NCI-H187 treated with DMSO at 0.1 percent for 48 hours (cell line): ENCODE measurements at regions not wholly inside any gene's neighbourhood (a gene's known extent, or its start where the extent isn't known, plus 50 kb on each side); places are given as distances from the start of the nearest gene placed in this dataset.

Experiments
- DNase-seq: peaks from one replicate; lab custom pipeline; 2025; lab: John Stamatoyannopoulos, UW

DNA sequence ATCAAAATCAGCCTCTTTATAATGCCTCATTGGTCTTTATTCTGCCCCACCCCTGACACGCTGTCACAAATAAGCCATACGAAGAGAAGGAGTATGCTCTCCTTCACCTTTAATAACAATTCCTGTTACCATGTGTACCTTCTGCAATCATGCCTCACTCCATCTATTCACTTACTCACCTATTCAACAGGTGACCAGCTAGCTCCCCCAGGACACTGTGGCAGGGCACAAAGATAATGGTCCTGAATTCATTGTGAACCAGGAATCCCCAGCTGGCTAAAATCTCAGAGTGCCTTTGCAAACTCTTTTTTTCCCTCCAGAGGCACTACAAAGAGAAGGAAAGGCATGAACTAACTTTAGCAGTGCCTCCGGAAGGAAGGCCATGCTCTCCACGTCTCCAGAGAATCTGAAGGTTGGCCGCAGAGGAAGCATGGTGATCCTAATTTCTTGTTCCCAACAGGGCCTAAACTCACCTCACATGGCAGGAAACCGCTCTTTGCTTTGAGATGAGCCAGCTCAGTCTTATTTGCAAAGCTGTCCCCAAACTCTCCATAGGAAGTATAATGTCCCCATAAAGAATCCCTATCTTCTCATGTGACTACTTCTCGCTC lies 590.3 kb downstream of the BUD13 start:
- DNase-seq = no peak

DNA sequence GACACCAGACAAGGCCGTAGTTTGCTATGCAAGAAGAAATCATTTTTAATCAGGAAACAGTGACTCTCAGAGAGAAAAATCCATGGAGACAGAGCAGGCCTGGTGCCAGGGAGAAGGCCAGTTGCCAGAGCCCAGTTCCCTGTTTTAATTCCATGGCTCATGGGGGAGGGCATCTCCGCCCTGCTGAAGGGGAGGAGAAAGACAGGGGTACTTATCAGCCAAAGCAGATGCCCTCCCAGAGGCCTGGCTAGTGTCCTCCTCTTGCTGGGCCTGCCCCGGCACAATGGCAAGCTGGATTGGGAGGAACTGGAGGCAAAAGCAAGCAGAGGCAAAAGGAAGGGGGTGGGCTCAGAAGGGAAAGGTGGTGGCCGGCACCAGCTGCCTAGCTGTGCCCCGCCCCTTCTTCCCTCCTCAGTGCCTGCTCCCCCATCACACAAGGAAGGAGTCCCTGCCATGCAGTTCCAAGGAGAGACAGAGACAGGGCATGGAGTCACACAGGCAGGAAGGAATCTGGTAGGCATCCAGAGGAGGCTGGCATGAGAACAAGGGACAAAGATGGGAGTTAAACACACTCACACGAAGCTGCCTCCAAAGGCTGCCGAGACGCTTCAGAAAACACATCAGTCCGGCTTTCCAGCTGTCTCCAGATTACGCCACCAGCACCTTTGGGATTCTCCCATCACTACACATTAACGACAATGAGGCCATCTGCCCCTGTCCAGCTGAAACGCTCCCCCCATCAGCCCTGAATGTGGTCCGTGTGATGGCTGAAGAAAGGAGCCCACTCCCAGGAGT lies 591.8 kb downstream of the BUD13 start:
- no peak for DNase-seq

DNA sequence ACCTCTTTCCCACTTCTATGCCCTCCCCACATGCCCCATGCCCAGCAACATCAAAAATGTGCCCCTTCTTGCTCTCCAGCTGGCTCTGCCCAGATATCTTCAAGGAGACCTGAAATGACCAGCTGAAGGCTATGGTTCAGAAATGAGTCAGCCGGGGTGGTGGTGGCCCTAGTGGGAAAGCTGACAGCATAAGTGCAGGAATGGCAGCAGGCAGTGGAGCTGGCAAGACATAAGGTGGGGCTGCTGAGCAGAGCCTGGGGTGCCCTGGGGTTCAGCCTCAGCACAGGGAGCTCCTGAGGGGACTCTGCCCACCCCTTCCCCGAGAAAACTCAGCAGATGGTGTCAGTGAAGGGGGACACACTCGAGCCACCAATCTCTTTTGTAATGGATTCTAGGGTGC lies 593.4 kb downstream of the BUD13 start:
- no peak for DNase-seq

DNA sequence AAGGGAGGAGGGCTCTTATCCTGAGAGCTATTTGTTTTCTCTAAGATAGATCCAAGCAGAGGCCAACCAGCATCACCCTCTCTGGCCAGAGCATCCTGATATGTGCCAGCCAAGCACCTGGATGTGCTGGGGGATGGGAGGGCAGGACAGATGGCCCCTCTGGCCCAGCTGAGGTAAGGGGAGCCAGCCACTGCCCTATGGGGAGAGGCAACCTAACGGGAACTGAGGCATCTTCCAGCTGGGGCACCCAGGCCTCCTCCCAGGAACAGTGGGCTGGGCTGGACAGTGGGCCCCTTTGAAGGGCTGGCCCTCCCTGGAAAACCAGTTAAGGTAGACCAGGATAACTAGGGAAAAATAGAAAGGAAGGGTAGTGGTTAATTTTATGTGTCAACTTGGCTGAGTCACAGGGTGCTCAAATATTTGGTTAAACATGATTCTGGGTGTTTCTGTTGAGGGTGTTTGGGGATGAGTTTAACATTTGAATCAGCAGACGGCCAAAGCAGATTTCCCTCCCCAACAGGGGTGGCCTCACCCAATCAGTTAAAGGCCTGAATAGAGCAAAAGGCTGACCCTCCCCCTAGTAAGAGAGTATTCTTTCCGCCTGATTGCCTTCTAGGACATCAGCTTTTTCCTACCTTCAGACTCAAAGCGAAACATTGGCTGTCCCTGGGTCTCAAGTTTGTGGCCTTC lies 595.1 kb downstream of the BUD13 start:
- no peak for DNase-seq

DNA sequence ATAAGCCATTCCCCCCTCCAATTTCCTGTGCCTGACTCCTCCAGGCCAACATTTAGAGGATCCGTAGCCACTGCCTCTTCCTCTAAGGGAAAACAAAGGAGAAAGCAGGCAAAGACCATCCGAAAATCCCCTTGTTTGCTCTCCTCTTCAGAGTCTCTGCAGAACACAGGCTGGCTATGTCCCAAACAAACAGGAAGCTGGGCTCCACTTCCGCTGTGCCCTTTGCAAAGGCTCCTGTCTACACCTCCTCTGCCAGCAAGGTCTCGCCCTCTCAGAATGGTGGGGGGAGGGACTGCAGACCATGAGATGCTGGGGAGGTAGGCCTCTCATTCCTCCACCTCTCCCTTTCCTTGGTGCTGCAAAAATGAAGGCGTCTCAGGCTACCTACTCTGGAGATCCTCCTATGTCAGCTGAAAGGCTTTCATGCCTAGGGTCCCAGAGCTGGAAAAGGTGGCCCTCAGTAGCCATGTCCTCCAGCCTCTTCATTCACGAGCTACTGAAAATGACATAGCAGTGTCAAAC lies 596.2 kb downstream of the BUD13 start:
- no peak for DNase-seq

DNA sequence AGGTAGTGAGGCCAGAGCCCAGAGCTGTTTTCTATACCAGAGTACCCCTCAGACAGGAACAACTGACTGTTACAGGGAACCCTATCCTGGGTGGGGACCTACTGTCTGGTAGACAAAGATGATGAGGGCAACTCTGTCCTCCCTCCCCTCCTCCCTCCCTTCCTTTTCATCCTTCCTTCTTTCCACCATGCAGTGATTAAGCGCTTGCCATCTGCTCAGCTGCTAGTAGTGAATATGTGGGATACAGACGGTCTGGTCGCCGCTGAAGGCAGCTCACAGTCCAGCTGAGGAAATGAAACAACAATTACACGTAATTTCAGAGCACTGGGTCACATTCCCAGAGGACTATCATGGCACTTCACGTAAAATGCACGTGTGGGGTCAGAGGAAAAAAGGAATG lies 597.1 kb downstream of the BUD13 start:
- no peak for DNase-seq

DNA sequence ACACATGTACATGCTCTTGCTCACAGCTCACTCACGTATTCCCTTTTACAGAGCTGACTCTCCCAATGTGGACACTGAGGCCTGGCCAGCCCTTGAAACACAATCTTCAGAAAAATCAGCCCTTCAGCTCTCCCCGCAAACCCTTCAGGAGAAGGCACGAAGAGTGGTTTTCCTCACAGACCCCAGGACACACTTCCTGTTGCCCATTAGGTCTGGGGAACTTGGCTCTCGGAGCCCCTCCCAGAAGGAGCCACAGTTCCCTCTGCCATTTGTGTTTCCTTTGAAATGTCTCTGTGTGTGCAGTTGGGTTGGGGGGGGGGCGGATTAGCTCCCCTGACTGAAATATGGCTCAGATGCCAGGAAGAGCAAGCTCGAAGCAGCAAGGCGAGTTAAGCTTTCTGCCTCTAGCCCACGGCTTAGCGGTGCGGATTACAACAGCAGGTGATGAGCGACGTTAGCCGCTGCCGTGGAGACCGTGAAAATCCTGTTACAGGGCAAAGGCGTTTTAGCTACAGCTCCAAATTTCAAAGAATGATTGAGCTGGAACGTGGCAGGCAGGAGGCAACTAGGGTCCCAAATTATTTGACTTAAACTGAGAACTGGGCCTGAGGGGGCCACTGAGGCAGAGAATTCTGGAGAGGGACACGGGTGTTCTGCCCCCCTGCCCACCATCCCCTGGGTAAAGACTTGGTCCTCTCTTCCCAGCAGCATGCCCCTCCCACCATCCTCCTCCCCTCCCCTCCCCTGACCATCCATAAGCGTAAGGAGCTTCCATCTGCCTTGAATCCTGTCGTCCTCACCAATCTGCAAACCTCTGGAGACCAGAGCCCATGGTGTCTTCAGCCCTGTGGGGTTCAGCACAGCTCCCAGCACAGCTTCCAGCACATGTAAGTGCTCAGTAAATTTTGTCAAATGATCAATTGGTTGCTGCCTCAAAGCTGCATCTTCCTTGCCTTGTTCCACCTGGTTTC lies 598.6 kb downstream of the BUD13 start:
- no peak for DNase-seq

DNA sequence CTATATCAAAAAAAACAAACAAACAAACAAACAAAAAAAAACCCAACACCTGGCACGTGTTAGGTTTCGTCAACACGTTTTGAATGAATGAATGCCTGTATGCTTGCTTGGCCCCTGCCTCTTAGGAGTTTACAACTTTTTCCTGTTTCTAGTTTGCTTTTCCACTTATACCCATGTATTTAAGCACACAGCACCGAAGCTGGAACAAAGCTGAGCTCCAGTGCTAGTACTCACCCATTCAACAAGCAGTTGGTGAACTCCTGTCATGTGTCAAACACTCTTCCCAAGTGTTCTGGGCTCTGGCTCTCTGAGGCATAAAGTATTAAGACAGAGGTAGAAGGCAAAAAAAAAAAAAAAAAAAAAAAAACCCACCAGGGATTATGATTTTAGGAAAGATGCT lies 599.3 kb downstream of the BUD13 start:
- no peak for DNase-seq

DNA sequence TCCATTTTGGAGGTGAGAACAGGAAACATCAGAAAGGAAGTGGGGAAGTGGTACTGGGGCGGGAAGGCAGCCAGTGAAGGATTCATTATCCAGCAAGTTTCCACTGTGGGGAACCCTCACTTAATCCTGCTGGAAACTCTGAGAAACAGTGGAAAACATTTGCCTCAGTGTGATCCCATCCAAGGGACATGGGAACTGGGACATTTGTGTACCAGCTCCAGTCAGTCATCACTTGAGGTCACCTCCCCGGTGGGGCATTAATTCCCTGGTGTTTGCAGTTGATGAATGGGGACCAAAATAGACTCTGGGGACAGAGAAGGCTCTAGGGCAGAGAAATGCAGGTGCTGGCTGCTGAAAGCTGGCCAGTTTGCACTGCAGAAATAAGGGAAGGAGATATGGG lies 599.9 kb downstream of the BUD13 start:
- no peak for DNase-seq

DNA sequence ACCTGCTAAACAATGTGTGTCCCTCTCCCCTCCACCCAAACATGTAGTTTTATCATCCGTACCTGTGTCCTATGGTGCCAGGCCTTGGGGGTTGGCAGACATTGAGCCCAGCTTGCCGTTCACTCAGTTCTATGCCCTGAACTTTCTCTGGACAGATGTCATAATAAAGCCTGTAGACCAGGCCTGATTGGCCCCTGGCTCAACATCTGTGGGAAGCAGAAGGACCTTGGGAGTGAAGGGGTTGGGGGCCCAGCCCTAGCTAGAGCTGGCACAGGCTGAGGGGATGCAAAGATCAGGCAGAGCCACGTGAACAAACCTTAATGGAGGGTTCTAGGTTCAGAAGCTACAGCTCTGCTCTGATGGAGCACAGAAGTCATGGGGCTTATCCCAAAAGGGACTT lies 600.6 kb downstream of the BUD13 start:
- no peak for DNase-seq

DNA sequence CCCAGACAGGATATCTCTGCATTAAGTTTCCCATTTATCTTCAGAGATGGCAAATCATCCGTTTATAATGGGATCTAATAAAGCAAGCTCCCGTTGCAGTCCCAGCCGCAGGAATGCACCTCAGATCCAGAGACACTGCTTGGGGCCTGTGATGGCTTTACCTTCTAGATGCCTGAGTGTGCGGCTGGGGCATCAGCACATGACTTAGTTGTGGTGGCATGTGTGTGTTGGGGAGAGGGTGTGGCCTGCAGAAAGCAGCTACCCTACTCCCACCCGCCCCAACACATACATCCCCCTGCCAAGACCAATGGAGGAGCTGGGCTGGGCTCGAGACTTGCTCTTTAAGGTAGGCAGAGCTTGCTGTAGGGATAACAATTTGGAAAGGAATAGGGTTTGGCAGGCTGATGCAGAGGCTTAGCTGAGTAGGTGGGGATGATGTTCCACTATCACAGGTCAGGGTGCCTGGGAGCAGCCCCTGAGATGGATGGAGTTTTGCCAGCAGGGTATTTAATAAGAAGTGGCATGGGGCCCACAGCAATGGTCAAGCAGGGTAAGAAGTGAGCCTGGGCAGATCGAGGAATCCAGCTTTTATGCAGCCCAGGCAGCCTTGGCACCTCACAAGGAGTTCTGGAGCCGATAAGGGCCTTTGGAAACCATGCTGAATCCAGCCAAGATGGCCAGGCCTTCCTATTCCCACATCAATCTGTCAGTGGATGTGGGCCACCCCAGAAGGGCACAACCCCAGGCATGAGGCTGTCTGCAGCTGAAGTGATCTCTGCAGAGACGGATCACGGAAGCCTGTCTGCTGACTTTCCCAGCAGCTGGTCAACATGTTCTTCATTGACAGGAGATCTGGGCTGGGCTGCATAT lies 601.3 kb downstream of the BUD13 start:
- no peak for DNase-seq

DNA sequence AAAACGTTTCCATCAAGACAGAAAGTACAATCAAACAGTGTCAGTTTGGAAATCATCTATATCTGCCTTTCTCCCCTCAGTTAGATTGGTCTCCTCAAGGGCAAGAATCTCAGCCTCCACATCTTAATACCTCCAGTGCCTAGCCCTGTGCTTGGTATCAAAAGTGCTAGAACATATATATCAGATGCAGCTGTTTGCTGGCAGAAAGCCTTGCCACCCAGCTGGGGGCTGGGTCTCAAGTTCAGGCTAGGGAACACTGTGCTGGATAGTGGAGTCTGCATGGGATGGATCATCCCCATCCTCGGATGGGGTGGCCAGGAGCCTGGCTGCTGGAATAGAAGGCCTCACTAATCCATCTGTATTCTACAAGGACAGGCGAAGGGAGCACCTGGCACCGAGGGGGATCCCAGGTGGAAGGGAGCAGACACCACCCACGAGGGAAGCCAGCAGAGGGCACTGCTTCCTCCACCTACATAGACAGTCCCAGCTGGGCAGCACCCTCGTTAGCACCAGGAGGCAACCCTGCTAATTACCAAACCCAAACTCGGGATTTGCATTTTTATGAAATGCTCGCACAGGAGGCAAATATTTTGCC lies 602.2 kb downstream of the BUD13 start:
- no peak for DNase-seq

DNA sequence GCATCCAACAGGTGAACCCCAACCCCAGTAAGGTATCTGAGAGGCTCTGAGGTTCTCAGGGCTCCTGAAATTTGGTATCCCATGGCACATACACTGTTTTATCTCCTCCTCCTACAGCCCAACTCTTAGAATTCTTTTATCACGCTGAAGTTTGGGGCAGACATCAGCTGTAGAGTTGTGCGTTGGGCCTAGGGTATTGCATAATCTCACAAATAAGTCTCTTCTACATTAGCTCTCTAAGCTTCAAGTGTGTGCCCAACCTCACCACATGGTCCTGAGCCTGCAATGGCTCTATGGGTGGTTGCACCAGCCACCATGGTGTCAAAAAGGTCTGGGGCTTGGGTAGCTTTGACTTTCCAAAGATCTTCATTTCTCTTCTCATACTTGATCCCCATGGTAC lies 603.0 kb downstream of the BUD13 start:
- no peak for DNase-seq

DNA sequence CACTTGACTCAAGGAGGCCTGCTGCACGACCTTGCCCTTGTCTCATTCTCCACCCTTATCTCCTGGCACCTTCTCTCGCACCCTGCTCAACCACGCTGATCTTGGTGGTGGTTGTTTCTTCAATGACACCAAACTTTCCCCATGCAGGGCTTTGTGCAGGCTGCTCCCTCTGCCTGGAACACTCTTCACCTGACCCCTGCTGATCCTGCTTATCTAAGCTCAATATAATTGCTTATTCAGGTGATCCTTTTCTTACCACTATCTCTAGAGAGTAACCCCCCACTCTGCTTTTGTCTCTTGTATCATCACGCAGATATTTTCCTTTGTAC lies 604.4 kb downstream of the BUD13 start:
- no peak for DNase-seq

DNA sequence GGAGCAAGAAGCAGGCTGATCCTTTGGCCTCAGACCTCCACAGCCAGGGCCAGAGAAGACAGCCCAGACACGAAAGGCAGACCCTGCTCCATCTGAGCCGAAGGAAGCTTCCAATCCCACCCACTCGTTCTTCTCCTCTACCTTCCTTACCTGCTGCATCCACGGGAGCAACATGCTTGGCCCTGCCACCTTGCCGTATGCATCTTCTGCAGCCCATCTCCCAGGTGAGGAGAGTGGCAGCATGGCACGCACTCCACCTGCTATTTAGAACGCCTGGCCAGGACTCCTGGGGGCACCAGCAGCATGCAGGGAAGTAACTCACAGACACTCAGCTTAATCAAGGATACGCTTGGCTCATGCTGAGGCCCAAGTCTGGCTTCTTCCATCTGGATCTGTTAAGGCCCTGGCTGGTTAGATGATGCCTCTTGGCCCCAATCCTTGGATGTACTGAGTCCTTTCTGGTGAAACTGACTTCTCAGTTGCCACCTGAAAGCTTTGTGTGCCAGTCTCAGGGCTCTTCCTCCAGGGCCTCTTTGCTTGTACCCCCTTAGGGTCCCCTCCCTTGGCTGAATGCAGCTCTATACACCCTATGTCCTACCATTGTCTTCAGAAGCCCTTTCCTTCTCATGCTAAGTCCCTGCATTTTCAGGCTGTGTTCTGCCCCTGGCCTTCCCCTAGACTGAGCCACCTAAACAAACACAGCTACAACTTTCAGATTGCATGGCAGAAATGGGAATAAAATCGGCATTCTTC lies 604.9 kb downstream of the BUD13 start:
- no peak for DNase-seq

DNA sequence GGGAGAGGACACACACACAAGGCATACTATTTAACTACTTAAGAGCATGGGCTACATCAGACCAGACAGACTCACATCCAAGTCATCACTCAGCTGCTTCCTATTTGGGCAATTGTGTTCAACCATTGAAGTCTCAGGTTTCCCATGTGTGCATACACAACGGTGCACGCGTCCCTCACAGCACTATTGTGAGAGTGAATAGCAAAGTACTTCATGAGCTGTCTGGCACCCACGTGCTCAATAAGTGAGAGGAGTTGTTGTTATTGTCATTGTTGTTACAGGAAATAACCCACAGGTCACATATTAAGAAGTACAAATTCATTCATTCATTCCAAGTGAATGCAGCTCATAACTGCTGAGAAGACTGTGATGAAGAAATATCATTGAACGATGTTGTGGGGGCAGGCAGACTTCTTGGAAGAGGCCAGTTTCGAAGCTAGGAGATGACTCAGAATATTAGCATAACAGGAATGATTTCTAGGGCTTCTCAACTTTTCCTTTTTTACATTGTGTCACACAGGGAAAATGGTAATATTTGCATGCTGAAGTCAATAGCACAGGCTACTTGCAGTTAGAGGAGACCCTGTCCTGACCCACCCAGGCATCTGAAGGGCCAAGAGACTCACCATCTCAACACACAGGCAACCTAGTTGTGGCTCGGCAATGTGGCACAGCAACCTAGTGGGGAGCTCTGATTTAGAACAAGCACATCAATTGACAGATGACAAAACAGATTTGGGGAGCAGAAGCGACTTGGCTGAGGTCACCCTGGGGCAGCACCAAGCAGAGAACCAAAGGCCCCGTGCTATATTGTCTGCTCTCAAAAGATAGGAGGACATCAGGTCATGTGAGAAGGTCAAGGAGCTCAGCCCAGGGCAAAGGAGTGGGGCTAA lies 606.0 kb downstream of the BUD13 start:
- no peak for DNase-seq

DNA sequence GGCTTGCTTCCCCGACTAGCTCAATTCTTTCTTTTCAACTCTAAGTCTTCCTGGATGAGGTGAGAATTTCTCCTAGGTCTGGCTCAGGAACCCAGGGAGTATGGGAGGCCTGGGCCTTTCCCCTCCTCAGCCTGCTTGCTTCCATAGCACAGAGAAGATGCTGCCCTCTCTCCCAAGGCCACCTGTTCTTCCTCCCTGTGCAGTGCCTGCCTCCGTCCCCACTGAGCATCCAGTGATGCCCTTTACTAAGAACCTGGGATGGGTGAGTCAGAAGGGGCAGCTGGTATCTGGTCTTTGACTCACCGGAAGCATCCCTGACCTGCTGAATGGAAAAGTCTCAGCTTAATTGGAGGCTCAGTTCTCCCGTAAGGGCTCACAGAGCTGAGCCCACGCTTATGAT lies 607.9 kb downstream of the BUD13 start:
- no peak for DNase-seq

DNA sequence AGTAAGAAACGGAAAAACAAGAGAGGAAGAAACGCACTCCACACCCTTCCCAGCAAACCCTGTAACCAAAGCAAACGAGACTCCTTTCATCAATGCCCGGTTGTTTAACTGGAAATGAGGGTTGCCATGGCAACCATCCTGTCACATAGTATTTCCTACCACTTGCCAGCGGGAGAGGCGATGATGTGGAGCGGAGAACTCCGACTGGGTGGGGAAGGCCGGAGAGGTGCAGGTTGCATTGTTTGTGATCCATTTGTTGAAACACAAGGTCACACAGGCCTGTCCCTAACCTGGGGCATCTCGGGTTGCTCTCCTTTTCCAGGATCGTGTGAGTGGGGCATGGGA lies 609.9 kb downstream of the BUD13 start:
- no peak for DNase-seq
